ENCODE measurements at regions not wholly inside any gene's neighbourhood (a gene's known extent, or its start where the extent isn't known, plus 50 kb on each side); places are given as distances from the start of the nearest gene placed in this dataset.
A peak's percentile ranks its signal among the peaks of the same experiment; 100 is the strongest.
"Not testable (repeated sequence)": the region's sequence is repeated elsewhere in the genome, so short reads cannot be mapped to it uniquely, and the experiment has no call there.

DNA sequence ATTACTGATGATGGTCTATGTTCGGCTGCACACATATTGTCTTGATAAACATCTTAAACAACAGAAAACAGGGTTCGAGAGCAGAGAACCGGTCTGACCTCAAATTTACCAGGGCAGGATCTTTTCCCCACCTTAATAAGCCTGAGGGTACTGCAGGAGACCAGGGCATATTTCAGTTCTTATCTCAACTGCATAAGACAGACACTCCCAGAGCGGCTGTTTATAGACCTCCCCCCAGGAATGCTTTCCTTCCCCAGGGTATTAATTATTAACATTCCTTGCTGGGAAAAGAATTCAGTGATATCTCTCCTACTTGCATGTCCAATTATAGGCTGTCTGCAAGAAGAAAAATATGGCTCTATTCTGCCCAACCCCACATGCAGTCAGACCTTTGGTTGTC, 871.6 kb downstream of the DNAH5 start:
- peaks cover 0 to 25% (median 3%) of the 10 kb centered on the region in 5 experiments for H3K9me3 ChIP-seq (ENCODE audit: control extremely low read depth in 1 of 5, control insufficient read depth in 4 of 5, insufficient read depth in 2 of 5, low read depth in 1 of 5, low read length in 4 of 5)
- POLR2A ChIA-PET; H3K27ac ChIP-seq (ENCODE audit: insufficient read depth in 1 of 2, low read depth in 1 of 2, low read length in 2 of 2, poor library complexity in 1 of 2, severe bottlenecking in 2 of 2); H3K4me1 ChIP-seq (ENCODE audit: control extremely low read depth in 1 of 4, control insufficient read depth in 4 of 4, insufficient read depth in 4 of 4, low read length in 3 of 4); CTCF ChIA-PET; H3K36me3 ChIP-seq (ENCODE audit: control insufficient read depth in 4 of 4, insufficient read depth in 4 of 4, low read length in 3 of 4); H3K27me3 ChIP-seq (replicated peaks in 2 of 5; ENCODE audit: control insufficient read depth in 4 of 5, insufficient read depth in 5 of 5, low read length in 4 of 5); H3K4me3 ChIP-seq (ENCODE audit: control insufficient read depth in 1 of 7, extremely low read depth in 1 of 7, insufficient read depth in 4 of 7, low read depth in 2 of 7, low read length in 6 of 7): not testable (repeated sequence)
- DNase-seq = peak in 1 of 3 donors; percentile 13
- 95% methylated on average over 4 of the region's 4 CpGs for WGBS (ENCODE audit: insufficient coverage)

- DNase-seq = no peak
- H3K4me3 ChIP-seq (ENCODE audit: control insufficient read depth in 1 of 7, extremely low read depth in 1 of 7, insufficient read depth in 4 of 7, low read depth in 2 of 7, low read length in 6 of 7) = no peak overlapping the region
- H3K9me3 ChIP-seq (ENCODE audit: control extremely low read depth in 1 of 5, control insufficient read depth in 4 of 5, insufficient read depth in 2 of 5, low read depth in 1 of 5, low read length in 4 of 5) = no peaks in the 10 kb centered on the region
- H3K4me1 ChIP-seq (ENCODE audit: control extremely low read depth in 1 of 4, control insufficient read depth in 4 of 4, insufficient read depth in 4 of 4, low read length in 3 of 4) = no peaks in the 10 kb centered on the region
- H3K36me3 ChIP-seq (ENCODE audit: control insufficient read depth in 4 of 4, insufficient read depth in 4 of 4, low read length in 3 of 4) = no peaks in the 10 kb centered on the region
- no peaks in the 10 kb centered on the region for H3K27me3 ChIP-seq (replicated peaks in 2 of 5; ENCODE audit: control insufficient read depth in 4 of 5, insufficient read depth in 5 of 5, low read length in 4 of 5)
- CTCF ChIA-PET = interaction anchor here (0.5 kb wide), 1 partner anchor 53 kb away, joined by 3 read pairs; no protein-coding TSS in a partner anchor
- POLR2A ChIA-PET = no interaction called here
- no peak overlapping the region for H3K27ac ChIP-seq (ENCODE audit: insufficient read depth in 1 of 2, low read depth in 1 of 2, low read length in 2 of 2, poor library complexity in 1 of 2, severe bottlenecking in 2 of 2)
- no CpG with 5 or more reads among the region's 1 CpG for WGBS (ENCODE audit: insufficient coverage)
Observed at GRCh38 chr5:13063088-13063487, 881.4 kb downstream of the DNAH5 start.

DNA sequence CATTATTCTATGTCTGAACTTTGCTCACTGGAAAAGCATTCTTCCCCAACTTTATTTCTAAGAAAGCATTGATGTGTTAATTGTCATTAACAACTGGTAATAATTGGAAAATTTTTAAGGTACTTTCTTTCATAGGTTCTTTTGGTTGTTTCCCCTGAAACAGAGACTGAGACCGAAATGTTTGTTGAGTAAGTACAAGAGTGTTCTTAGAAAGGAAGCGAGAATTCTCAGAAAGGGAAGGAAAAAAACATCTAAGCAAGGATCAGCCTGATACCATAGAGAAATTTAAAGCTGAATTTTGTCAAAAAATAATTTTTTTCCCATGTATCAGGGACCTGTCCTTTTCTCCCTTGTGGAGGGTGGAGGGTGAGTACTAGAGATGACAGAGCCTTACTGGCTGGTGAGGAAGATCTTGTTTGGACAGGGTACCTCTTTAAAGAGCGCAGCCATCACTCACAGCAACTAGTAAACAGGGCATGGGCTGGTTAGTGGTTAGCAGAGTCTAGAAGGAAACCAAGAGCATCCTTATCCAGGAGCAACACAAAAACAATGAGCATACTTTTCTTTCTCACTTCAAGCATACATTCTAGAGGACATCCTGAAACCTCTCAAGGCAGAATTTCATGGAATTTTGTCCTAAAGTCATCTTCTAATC, 898.5 kb downstream of the DNAH5 start:
- POLR2A ChIA-PET = no interaction called here
- no peak for DNase-seq
- Histone ChIP-seq H3K27ac (ENCODE audit: insufficient read depth in 1 of 2, low read depth in 1 of 2, low read length in 2 of 2, poor library complexity in 1 of 2, severe bottlenecking in 2 of 2) (no peak overlapping the region), H3K4me3 (ENCODE audit: control insufficient read depth in 1 of 7, extremely low read depth in 1 of 7, insufficient read depth in 4 of 7, low read depth in 2 of 7, low read length in 6 of 7) (no peak overlapping the region), H3K36me3 (ENCODE audit: control insufficient read depth in 4 of 4, insufficient read depth in 4 of 4, low read length in 3 of 4) (no peaks in the 10 kb centered on the region), H3K27me3 (replicated peaks in 2 of 5; ENCODE audit: control insufficient read depth in 4 of 5, insufficient read depth in 5 of 5, low read length in 4 of 5) (no peaks in the 10 kb centered on the region), H3K4me1 (ENCODE audit: control extremely low read depth in 1 of 4, control insufficient read depth in 4 of 4, insufficient read depth in 4 of 4, low read length in 3 of 4) (no peaks in the 10 kb centered on the region), H3K9me3 (ENCODE audit: control extremely low read depth in 1 of 5, control insufficient read depth in 4 of 5, insufficient read depth in 2 of 5, low read depth in 1 of 5, low read length in 4 of 5) (peaks cover 0 to 1% (median 0%) of the 10 kb centered on the region in 5 experiments)
- CTCF ChIA-PET = no interaction called here
- 73% methylated on average over 2 of the region's 3 CpGs for WGBS (ENCODE audit: insufficient coverage)

- ChIA-PET POLR2A (no interaction called here), CTCF (no interaction called here)
- no peaks in the 10 kb centered on the region for H3K4me1 ChIP-seq (ENCODE audit: control extremely low read depth in 1 of 4, control insufficient read depth in 4 of 4, insufficient read depth in 4 of 4, low read length in 3 of 4)
- no peaks in the 10 kb centered on the region for H3K27me3 ChIP-seq (replicated peaks in 2 of 5; ENCODE audit: control insufficient read depth in 4 of 5, insufficient read depth in 5 of 5, low read length in 4 of 5)
- H3K36me3 ChIP-seq (ENCODE audit: control insufficient read depth in 4 of 4, insufficient read depth in 4 of 4, low read length in 3 of 4) = no peaks in the 10 kb centered on the region
- H3K4me3 ChIP-seq (ENCODE audit: control insufficient read depth in 1 of 7, extremely low read depth in 1 of 7, insufficient read depth in 4 of 7, low read depth in 2 of 7, low read length in 6 of 7) = no peak overlapping the region
- no peaks in the 10 kb centered on the region for H3K9me3 ChIP-seq (ENCODE audit: control extremely low read depth in 1 of 5, control insufficient read depth in 4 of 5, insufficient read depth in 2 of 5, low read depth in 1 of 5, low read length in 4 of 5)
- no peak for DNase-seq
- no peak overlapping the region for H3K27ac ChIP-seq (ENCODE audit: insufficient read depth in 1 of 2, low read depth in 1 of 2, low read length in 2 of 2, poor library complexity in 1 of 2, severe bottlenecking in 2 of 2)
- no CpG with 5 or more reads among the region's 2 CpGs for WGBS (ENCODE audit: insufficient coverage)
Observed at GRCh38 chr5:13034061-13034460, 910.4 kb downstream of the DNAH5 start.

DNA sequence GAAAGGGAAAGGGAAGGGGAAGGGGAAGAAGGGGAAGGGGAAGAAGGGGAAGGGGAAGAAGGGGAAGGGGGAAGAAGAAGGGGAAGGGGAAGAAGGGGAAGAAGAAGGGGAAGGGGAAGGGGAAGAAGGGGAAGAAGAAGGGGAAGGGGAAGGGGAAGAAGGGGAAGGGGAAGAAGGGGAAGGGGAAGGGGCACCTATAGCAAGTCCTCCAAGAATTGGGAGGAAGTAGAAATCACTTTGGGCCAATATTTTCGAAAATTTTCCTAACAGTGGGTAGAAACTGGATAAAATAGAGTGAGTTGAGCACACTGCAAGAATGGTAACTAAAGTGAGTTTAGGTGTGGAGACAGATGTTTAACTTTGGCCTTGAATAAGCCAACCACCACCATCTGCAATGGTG, 915.3 kb downstream of the DNAH5 start:
- H3K4me1 ChIP-seq (ENCODE audit: control extremely low read depth in 1 of 4, control insufficient read depth in 4 of 4, insufficient read depth in 4 of 4, low read length in 3 of 4) = no peaks in the 10 kb centered on the region
- H3K36me3 ChIP-seq (ENCODE audit: control insufficient read depth in 4 of 4, insufficient read depth in 4 of 4, low read length in 3 of 4) = no peaks in the 10 kb centered on the region
- 100% methylated on average over 1 of the region's 1 CpG for WGBS (ENCODE audit: insufficient coverage)
- H3K27me3 ChIP-seq (replicated peaks in 2 of 5; ENCODE audit: control insufficient read depth in 4 of 5, insufficient read depth in 5 of 5, low read length in 4 of 5) = no peaks in the 10 kb centered on the region
- ChIA-PET POLR2A (no interaction called here), CTCF (no interaction called here)
- no peak overlapping the region for H3K27ac ChIP-seq (ENCODE audit: insufficient read depth in 1 of 2, low read depth in 1 of 2, low read length in 2 of 2, poor library complexity in 1 of 2, severe bottlenecking in 2 of 2)
- no peaks in the 10 kb centered on the region for H3K9me3 ChIP-seq (ENCODE audit: control extremely low read depth in 1 of 5, control insufficient read depth in 4 of 5, insufficient read depth in 2 of 5, low read depth in 1 of 5, low read length in 4 of 5)
- DNase-seq = no peak
- no peak overlapping the region for H3K4me3 ChIP-seq (ENCODE audit: control insufficient read depth in 1 of 7, extremely low read depth in 1 of 7, insufficient read depth in 4 of 7, low read depth in 2 of 7, low read length in 6 of 7)

- no peak overlapping the region for H3K4me3 ChIP-seq (ENCODE audit: control insufficient read depth in 1 of 7, extremely low read depth in 1 of 7, insufficient read depth in 4 of 7, low read depth in 2 of 7, low read length in 6 of 7)
- ChIA-PET POLR2A (no interaction called here), CTCF (no interaction called here)
- H3K4me1 ChIP-seq (ENCODE audit: control extremely low read depth in 1 of 4, control insufficient read depth in 4 of 4, insufficient read depth in 4 of 4, low read length in 3 of 4) = no peaks in the 10 kb centered on the region
- H3K27me3 ChIP-seq (replicated peaks in 2 of 5; ENCODE audit: control insufficient read depth in 4 of 5, insufficient read depth in 5 of 5, low read length in 4 of 5) = no peaks in the 10 kb centered on the region
- 100% methylated on average over 1 of the region's 4 CpGs for WGBS (ENCODE audit: insufficient coverage)
- H3K27ac ChIP-seq (ENCODE audit: insufficient read depth in 1 of 2, low read depth in 1 of 2, low read length in 2 of 2, poor library complexity in 1 of 2, severe bottlenecking in 2 of 2) = no peak overlapping the region
- DNase-seq = no peak
- no peaks in the 10 kb centered on the region for H3K9me3 ChIP-seq (ENCODE audit: control extremely low read depth in 1 of 5, control insufficient read depth in 4 of 5, insufficient read depth in 2 of 5, low read depth in 1 of 5, low read length in 4 of 5)
- no peaks in the 10 kb centered on the region for H3K36me3 ChIP-seq (ENCODE audit: control insufficient read depth in 4 of 4, insufficient read depth in 4 of 4, low read length in 3 of 4)
Observed at GRCh38 chr5:13027874-13028273, 916.6 kb downstream of the DNAH5 start.

DNA sequence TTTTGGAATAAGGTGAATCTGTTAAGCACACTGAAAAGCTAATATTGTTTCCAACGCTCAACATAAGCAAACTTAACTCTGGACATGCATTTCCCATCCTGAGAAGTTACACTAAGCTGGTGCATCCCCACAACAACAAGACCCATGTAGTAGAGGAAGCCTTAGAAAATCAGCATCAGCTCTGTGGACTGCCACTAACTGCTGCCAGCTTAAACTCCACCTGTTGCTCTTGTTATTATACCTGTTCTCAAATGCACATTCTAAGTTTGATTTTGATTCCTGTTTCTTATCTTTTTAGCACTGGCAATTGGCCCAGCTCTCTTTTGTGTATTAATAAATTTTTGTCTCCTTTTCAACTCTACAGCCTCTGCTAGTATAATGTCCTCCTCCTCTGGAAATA, 924.8 kb downstream of the DNAH5 start:
- DNase-seq = no peak
- no peaks in the 10 kb centered on the region for H3K27me3 ChIP-seq (replicated peaks in 2 of 5; ENCODE audit: control insufficient read depth in 4 of 5, insufficient read depth in 5 of 5, low read length in 4 of 5)
- no peak overlapping the region for H3K27ac ChIP-seq (ENCODE audit: insufficient read depth in 1 of 2, low read depth in 1 of 2, low read length in 2 of 2, poor library complexity in 1 of 2, severe bottlenecking in 2 of 2)
- no peaks in the 10 kb centered on the region for H3K36me3 ChIP-seq (ENCODE audit: control insufficient read depth in 4 of 4, insufficient read depth in 4 of 4, low read length in 3 of 4)
- ChIA-PET POLR2A (no interaction called here), CTCF (no interaction called here)
- no peaks in the 10 kb centered on the region for H3K4me1 ChIP-seq (ENCODE audit: control extremely low read depth in 1 of 4, control insufficient read depth in 4 of 4, insufficient read depth in 4 of 4, low read length in 3 of 4)
- H3K4me3 ChIP-seq (ENCODE audit: control insufficient read depth in 1 of 7, extremely low read depth in 1 of 7, insufficient read depth in 4 of 7, low read depth in 2 of 7, low read length in 6 of 7) = no peak overlapping the region
- H3K9me3 ChIP-seq (ENCODE audit: control extremely low read depth in 1 of 5, control insufficient read depth in 4 of 5, insufficient read depth in 2 of 5, low read depth in 1 of 5, low read length in 4 of 5) = no peaks in the 10 kb centered on the region
- no CpG with 5 or more reads among the region's 1 CpG for WGBS (ENCODE audit: insufficient coverage)

Data from common myeloid progenitor, CD34-positive (primary cell).